ENCODE measurements at regions not wholly inside any gene's neighbourhood (a gene's known extent, or its start where the extent isn't known, plus 50 kb on each side); places are given as distances from the start of the nearest gene placed in this dataset.

DNA sequence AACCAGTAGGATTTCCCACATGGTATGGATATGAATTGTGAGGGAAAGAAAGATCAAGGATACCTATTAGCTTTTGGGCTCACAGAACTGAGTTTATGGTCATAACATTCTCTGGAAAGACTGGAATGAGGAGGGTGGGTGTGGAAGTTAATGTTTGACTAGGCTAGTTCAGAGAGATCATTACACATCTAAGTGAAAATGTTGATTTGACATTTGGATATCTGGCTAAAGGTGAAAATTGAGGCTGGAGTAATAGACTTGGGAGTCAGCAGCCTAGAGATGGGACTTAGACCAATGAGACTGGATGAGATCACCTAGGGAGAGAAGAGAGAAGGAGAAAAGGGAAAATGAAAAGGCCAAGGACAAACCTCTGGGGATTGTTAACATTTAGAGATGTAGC, 437.3 kb downstream of the CCSER2 start:
- no peak overlapping the region for H3K27ac ChIP-seq (ENCODE audit: low read depth, low read length)
- TF ChIP-seq, protein P1, sequence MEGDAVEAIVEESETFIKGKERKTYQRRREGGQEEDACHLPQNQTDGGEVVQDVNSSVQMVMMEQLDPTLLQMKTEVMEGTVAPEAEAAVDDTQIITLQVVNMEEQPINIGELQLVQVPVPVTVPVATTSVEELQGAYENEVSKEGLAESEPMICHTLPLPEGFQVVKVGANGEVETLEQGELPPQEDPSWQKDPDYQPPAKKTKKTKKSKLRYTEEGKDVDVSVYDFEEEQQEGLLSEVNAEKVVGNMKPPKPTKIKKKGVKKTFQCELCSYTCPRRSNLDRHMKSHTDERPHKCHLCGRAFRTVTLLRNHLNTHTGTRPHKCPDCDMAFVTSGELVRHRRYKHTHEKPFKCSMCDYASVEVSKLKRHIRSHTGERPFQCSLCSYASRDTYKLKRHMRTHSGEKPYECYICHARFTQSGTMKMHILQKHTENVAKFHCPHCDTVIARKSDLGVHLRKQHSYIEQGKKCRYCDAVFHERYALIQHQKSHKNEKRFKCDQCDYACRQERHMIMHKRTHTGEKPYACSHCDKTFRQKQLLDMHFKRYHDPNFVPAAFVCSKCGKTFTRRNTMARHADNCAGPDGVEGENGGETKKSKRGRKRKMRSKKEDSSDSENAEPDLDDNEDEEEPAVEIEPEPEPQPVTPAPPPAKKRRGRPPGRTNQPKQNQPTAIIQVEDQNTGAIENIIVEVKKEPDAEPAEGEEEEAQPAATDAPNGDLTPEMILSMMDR (IDR thresholded peaks at IDR 0.05; ENCODE audit: insufficient read depth, low read length, poor library complexity, severe bottlenecking) = no peak
- TF ChIP-seq EZH2phosphoT487 (conservative IDR thresholded peaks at IDR 0.05; ENCODE audit: low read length) = no peak
- H3K36me3 ChIP-seq (ENCODE audit: low read length) = no peaks in the 10 kb centered on the region
- no peaks in the 10 kb centered on the region for H3F3A ChIP-seq (ENCODE audit: insufficient read depth)
- H3K4me2 ChIP-seq (ENCODE audit: low read depth, low read length, poor library complexity, severe bottlenecking) = no peak overlapping the region
- no peaks in the 10 kb centered on the region for H3K9me2 ChIP-seq (replicated peaks; ENCODE audit: insufficient read depth, low read length)
- no peaks in the 10 kb centered on the region for H4K20me1 ChIP-seq (ENCODE audit: low read depth, low read length)
- H3K27me3 ChIP-seq (ENCODE audit: low read length) = no peaks in the 10 kb centered on the region
- no peaks in the 10 kb centered on the region for H3K79me2 ChIP-seq (ENCODE audit: insufficient read depth, low read length)
- H3K4me3 ChIP-seq (ENCODE audit: insufficient read depth, low read length, poor library complexity, severe bottlenecking) = no peak overlapping the region
- no peaks in the 10 kb centered on the region for H3K9me3 ChIP-seq (ENCODE audit: insufficient read depth, low read length)
- H2AFZ ChIP-seq (ENCODE audit: low read depth, low read length, severe bottlenecking) = no peak overlapping the region
- H3K9ac ChIP-seq (ENCODE audit: low read length) = no peak overlapping the region

DNA sequence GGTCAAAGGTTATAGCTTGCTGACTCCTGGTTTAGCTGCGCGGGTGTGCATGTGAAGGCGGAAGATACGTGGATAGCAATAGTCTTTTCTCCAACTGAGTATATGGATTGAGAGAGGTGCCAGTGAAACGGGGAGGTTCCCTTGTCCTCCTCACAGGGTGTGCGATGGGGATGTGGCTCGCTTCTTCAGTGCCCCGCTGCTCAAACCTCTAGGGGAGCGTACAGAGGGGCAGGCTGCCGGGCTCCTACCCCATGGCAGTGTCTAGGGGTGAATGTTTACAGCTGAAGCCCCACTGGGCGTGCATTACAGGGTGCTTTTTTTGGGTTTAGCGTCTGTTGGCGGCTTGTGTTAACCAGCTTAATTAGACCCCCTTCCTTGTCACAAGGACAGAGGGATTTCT, 438.5 kb downstream of the CCSER2 start:
- no peak overlapping the region for H2AFZ ChIP-seq (ENCODE audit: low read depth, low read length, severe bottlenecking)
- no peak overlapping the region for H3K9ac ChIP-seq (ENCODE audit: low read length)
- H3K27me3 ChIP-seq (ENCODE audit: low read length) = no peaks in the 10 kb centered on the region
- H3K27ac ChIP-seq (ENCODE audit: low read depth, low read length) = no peak overlapping the region
- no peaks in the 10 kb centered on the region for H3K79me2 ChIP-seq (ENCODE audit: insufficient read depth, low read length)
- H3K4me2 ChIP-seq (ENCODE audit: low read depth, low read length, poor library complexity, severe bottlenecking) = no peak overlapping the region
- no peak for TF ChIP-seq EZH2phosphoT487 (conservative IDR thresholded peaks at IDR 0.05; ENCODE audit: low read length)
- TF ChIP-seq, protein P1 (IDR thresholded peaks at IDR 0.05; ENCODE audit: insufficient read depth, low read length, poor library complexity, severe bottlenecking) = no peak
- H3K9me2 ChIP-seq (replicated peaks; ENCODE audit: insufficient read depth, low read length) = no peaks in the 10 kb centered on the region
- H3F3A ChIP-seq (ENCODE audit: insufficient read depth) = no peaks in the 10 kb centered on the region
- H3K4me3 ChIP-seq (ENCODE audit: insufficient read depth, low read length, poor library complexity, severe bottlenecking) = no peak overlapping the region
- no peaks in the 10 kb centered on the region for H3K36me3 ChIP-seq (ENCODE audit: low read length)
- H3K9me3 ChIP-seq (ENCODE audit: insufficient read depth, low read length) = no peaks in the 10 kb centered on the region
- no peaks in the 10 kb centered on the region for H4K20me1 ChIP-seq (ENCODE audit: low read depth, low read length)

DNA sequence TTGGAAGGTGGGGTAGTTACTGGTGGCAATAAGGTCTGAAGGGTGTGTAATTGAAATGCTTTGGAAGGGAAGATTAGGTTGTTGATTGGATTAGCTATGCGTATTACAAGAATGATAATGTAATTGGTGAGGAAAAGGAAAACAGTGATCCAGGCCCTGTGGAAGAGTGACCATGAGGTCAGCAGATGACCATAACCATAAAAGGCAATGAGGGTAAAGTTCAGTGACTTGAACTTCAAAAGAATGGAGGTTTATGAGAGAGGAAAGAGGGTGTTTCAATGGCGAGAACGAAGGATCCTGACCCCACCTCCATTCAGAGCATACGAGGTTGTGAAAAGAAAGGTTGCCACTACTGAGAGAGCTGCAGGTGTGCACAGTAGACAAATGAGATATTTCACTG, 439.7 kb downstream of the CCSER2 start:
- Histone ChIP-seq H3K9me3 (ENCODE audit: insufficient read depth, low read length) (no peaks in the 10 kb centered on the region), H3K36me3 (ENCODE audit: low read length) (no peaks in the 10 kb centered on the region), H3K27ac (ENCODE audit: low read depth, low read length) (no peak overlapping the region), H3K9ac (ENCODE audit: low read length) (no peak overlapping the region), H4K20me1 (ENCODE audit: low read depth, low read length) (no peaks in the 10 kb centered on the region), H3K4me2 (ENCODE audit: low read depth, low read length, poor library complexity, severe bottlenecking) (no peak overlapping the region), H3K4me3 (ENCODE audit: insufficient read depth, low read length, poor library complexity, severe bottlenecking) (no peak overlapping the region), H3K27me3 (ENCODE audit: low read length) (no peaks in the 10 kb centered on the region), H3F3A (ENCODE audit: insufficient read depth) (no peaks in the 10 kb centered on the region), H3K79me2 (ENCODE audit: insufficient read depth, low read length) (no peaks in the 10 kb centered on the region), H3K9me2 (replicated peaks; ENCODE audit: insufficient read depth, low read length) (no peaks in the 10 kb centered on the region), H2AFZ (ENCODE audit: low read depth, low read length, severe bottlenecking) (no peak overlapping the region)
- TF ChIP-seq, protein P1 (IDR thresholded peaks at IDR 0.05; ENCODE audit: insufficient read depth, low read length, poor library complexity, severe bottlenecking) = no peak
- TF ChIP-seq EZH2phosphoT487 (conservative IDR thresholded peaks at IDR 0.05; ENCODE audit: low read length) = no peak
